Kidney (tissue), 13 donors: ENCODE measurements at regions not wholly inside any gene's neighbourhood (a gene's known extent, or its start where the extent isn't known, plus 50 kb on each side); places are given as distances from the start of the nearest gene placed in this dataset.

Source experiments
- DNase-seq, 5 donors: peaks; one replicate each; pipeline ENCODE4 v3.0.0-alpha.2; 2013 to 2020
- FAIRE-seq: peaks from 2 replicates; lab custom pipeline; 2012; peaks lifted over from hg19 to GRCh38; lab: Jason Lieb, UNC
- H3K27ac ChIP-seq, 2 donors: one replicate each; pipeline ENCODE4 v1.7.0; 2013; ENCODE audit warnings: low read depth in 2 of 2, low read length in 2 of 2, inconsistent platforms in 1 of 2
- H3K27me3 ChIP-seq: one replicate; pipeline ENCODE4 v1.7.1; 2013; ENCODE audit warnings: low read length, inconsistent platforms; ENCODE audit not compliant: control insufficient read depth, insufficient read depth
- H3K36me3 ChIP-seq, 3 donors: one replicate each; pipeline versions ENCODE4 v1.7.0 to v1.7.1; 2013; ENCODE audit warnings: low read length in 3 of 3, control low read depth in 1 of 3, inconsistent platforms in 1 of 3; ENCODE audit not compliant: insufficient read depth in 3 of 3, control insufficient read depth in 2 of 3
- H3K4me1 ChIP-seq, 3 donors: one replicate each; pipeline versions ENCODE4 v1.7.0 to v1.7.1; 2013; ENCODE audit warnings: low read length in 3 of 3, inconsistent platforms in 1 of 3, low read depth in 1 of 3; ENCODE audit not compliant: control insufficient read depth in 2 of 3, insufficient read depth in 2 of 3
- H3K4me3 ChIP-seq, 3 donors: one replicate each; pipeline versions ENCODE4 v1.7.0 to v1.8.1; 2013; ENCODE audit warnings: low read length in 3 of 3, control low read depth in 1 of 3, inconsistent platforms in 1 of 3
- H3K9ac ChIP-seq, 3 donors: one replicate each; pipeline versions ENCODE4 v1.7.0 to v1.7.1; 2013; ENCODE audit warnings: low read length in 3 of 3, control low read depth in 1 of 3, inconsistent platforms in 1 of 3
- H3K9me3 ChIP-seq, 3 donors: one replicate each; pipeline versions ENCODE4 v1.7.0 to v1.7.1; 2013; ENCODE audit warnings: low read length in 3 of 3, control low read depth in 1 of 3, inconsistent platforms in 1 of 3; ENCODE audit not compliant: control insufficient read depth in 2 of 3, insufficient read depth in 1 of 3
- intact Hi-C: fragments of 100-400 bp; cut with DNase I; formaldehyde crosslinking; loops from one replicate; pipeline ENCODE4 v1.11.1; 2022
- TF ChIP-seq, protein P1 (sequence below): IDR thresholded peaks from 3 replicates; pipeline ENCODE4 v1.5.1; 2012; ENCODE audit warnings: mild to moderate bottlenecking, moderate library complexity, borderline replicate concordance; ENCODE audit not compliant: insufficient read depth; ENCODE audit errors: extremely low read depth
- donor health status: control.
- donor health status: control.
- donor health status: control.
- donor health status: control.
- donor health status: control.
- donor health status: DM: yes; HTN: yes; CAD: no.
- donor health status: Normal renal cell carcinoma (clear cell type).

DNA sequence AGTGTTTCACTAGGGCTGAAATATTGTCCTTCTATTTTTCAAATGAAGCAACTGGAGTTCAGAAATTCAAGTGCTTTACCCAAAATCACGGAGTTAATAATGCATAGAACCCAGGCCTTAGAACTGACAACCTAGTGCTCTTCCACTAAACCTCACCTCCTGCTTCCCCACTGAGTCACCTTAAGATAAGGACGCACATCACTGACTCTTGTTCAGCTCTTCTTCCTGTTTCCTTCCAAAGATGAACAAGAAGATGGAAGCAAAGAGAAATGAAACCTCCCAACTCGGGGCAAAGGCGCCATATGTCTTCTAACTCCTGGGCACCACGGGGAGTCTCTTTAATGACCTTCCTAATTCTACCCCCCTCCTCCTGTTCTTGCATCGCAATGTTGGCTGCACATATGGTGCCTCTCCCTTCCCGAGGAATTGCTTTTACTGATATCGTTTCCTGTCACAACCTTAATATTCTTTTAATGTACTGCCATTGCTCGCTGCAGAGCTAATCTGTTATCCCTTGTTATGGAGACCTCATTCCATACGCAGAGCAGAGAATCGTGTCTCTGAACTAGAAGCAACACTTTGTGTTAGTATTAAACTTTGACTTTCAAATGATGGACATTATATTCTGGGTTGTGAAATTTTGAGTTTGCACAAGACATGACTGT is 591.4 kb downstream of the TMEM114 start:
- no peak overlapping the region for H3K4me3 ChIP-seq
- H3K9me3 ChIP-seq = peaks cover 0 to 2% (median 0%) of the 10 kb centered on the region in 3 donors
- TF ChIP-seq, protein P1, sequence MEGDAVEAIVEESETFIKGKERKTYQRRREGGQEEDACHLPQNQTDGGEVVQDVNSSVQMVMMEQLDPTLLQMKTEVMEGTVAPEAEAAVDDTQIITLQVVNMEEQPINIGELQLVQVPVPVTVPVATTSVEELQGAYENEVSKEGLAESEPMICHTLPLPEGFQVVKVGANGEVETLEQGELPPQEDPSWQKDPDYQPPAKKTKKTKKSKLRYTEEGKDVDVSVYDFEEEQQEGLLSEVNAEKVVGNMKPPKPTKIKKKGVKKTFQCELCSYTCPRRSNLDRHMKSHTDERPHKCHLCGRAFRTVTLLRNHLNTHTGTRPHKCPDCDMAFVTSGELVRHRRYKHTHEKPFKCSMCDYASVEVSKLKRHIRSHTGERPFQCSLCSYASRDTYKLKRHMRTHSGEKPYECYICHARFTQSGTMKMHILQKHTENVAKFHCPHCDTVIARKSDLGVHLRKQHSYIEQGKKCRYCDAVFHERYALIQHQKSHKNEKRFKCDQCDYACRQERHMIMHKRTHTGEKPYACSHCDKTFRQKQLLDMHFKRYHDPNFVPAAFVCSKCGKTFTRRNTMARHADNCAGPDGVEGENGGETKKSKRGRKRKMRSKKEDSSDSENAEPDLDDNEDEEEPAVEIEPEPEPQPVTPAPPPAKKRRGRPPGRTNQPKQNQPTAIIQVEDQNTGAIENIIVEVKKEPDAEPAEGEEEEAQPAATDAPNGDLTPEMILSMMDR = no peak
- H3K36me3 ChIP-seq = no peaks in the 10 kb centered on the region
- H3K4me1 ChIP-seq = no peaks in the 10 kb centered on the region
- H3K27me3 ChIP-seq = no peaks in the 10 kb centered on the region
- FAIRE-seq (no peak), DNase-seq (no peak)
- intact Hi-C loops = no loop called here
- H3K27ac ChIP-seq = no peak overlapping the region
- H3K9ac ChIP-seq = no peak overlapping the region

DNA sequence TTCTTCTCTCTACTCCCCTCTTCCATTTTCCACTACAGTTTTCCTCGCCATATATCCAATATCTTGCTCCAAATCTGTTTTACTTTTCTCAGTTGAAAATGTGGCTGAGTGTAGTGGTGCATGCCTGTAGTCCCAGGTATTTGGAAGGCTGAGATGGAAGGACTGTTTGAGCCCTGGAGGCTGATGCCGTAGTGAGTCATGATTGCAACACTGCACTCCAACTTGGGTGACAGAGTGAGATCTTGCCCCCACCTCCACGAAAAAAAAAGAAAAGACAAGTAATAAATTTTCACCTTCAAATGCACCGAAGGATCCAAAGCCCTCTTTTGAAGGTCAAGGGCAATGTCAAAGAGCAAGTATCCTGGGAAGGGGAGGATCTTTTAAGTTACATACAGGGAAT is 592.3 kb downstream of the TMEM114 start:
- Histone ChIP-seq H3K4me3 (no peak overlapping the region), H3K27me3 (no peaks in the 10 kb centered on the region), H3K27ac (no peak overlapping the region), H3K4me1 (no peaks in the 10 kb centered on the region), H3K9me3 (peaks cover 0 to 2% (median 0%) of the 10 kb centered on the region in 3 donors), H3K36me3 (no peaks in the 10 kb centered on the region), H3K9ac (no peak overlapping the region)
- DNase-seq = no peak
- intact Hi-C loops = no loop called here
- FAIRE-seq = no peak
- TF ChIP-seq, protein P1 = no peak

DNA sequence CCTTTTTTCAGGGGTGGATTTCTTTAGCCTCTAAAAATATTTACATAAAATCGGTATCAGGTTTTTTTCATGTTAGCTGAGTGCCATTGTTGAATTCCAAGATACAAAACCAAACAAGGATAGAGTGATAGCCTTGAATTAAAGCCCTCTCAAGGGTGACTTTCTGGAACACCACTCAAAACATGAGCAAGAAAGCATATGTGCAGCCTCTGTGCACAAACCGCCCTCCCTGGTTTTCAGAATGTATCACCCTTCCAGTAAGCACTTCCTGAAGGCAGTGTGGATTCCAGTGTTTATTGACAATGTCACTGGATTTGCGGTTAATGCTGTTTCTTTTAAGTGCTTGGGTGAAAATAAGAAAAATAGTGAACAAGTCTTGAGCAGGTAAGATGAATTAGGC is 597.7 kb downstream of the TMEM114 start:
- H3K27me3 ChIP-seq = no peaks in the 10 kb centered on the region
- no peaks in the 10 kb centered on the region for H3K9me3 ChIP-seq
- TF ChIP-seq, protein P1 = no peak
- intact Hi-C loops = no loop called here
- DNase-seq (peak in 1 of 5 donors; percentile 4), FAIRE-seq (no peak)
- no peak overlapping the region for H3K4me3 ChIP-seq
- no peaks in the 10 kb centered on the region for H3K4me1 ChIP-seq
- H3K36me3 ChIP-seq = no peaks in the 10 kb centered on the region
- H3K9ac ChIP-seq = no peak overlapping the region
- no peak overlapping the region for H3K27ac ChIP-seq
